H1 (cell line): ENCODE measurements at regions not wholly inside any gene's neighbourhood (a gene's known extent, or its start where the extent isn't known, plus 50 kb on each side); places are given as distances from the start of the nearest gene placed in this dataset.

Experiments
- CHD7 ChIP-seq: fragments of 300-600 bp; sonication (generic); IDR thresholded peaks from 2 replicates; pipeline ENCODE4 v1.7.1; 2012; ENCODE audit warnings: low read length, moderate library complexity, mild to moderate bottlenecking, inconsistent platforms; ENCODE audit not compliant: insufficient replicate concordance
- NANOG ChIP-seq: IDR thresholded peaks from 2 replicates; pipeline ENCODE4 v1.6.1; 2011; ENCODE audit warnings: low read length, low read depth, mild to moderate bottlenecking, inconsistent platforms; ENCODE audit not compliant: insufficient read depth, poor library complexity, severe bottlenecking
- ZNF274 ChIP-seq: IDR thresholded peaks from 2 replicates; pipeline ENCODE4 v1.7.0; 2012; ENCODE audit warnings: low read length, borderline replicate concordance; ENCODE audit errors: extremely low read depth
- TF ChIP-seq, protein P1 (sequence below): IDR thresholded peaks from 2 replicates; pipeline ENCODE4 v1.6.1; 2012; ENCODE audit warnings: low read length, inconsistent platforms

DNA sequence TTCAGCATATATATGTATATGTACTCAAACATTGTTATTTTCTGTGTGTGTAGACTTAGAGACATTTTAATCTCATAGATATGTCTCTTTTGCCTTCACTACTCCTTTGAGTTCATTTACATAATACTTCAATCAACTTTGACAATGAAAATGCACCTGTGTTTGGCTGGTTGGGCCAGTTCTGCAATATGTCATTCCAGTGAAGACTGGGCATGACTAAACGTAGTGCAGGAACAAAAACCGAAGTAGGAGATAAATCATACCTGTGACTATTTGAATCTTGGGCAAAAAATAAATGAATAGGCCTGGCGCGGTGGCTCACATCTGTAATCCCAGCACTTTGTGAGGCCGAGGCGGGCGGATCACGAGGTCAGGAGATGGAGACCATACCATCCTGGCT lies 640.0 kb upstream of the ANO3 start (continued):
- TF ChIP-seq CHD7 (no peak), ZNF274 (no peak), NANOG (no peak)
- TF ChIP-seq, protein P1, sequence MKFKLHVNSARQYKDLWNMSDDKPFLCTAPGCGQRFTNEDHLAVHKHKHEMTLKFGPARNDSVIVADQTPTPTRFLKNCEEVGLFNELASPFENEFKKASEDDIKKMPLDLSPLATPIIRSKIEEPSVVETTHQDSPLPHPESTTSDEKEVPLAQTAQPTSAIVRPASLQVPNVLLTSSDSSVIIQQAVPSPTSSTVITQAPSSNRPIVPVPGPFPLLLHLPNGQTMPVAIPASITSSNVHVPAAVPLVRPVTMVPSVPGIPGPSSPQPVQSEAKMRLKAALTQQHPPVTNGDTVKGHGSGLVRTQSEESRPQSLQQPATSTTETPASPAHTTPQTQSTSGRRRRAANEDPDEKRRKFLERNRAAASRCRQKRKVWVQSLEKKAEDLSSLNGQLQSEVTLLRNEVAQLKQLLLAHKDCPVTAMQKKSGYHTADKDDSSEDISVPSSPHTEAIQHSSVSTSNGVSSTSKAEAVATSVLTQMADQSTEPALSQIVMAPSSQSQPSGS, result no peak
